HTR-8/SVneo (cell line): ENCODE measurements at regions not wholly inside any gene's neighbourhood (a gene's known extent, or its start where the extent isn't known, plus 50 kb on each side); places are given as distances from the start of the nearest gene placed in this dataset.
"Not testable (repeated sequence)": the region's sequence is repeated elsewhere in the genome, so short reads cannot be mapped to it uniquely, and the experiment has no call there.

Source experiments
- DNase-seq: peaks from one replicate; pipeline ENCODE4 v3.0.0; 2011; ENCODE audit warnings: low spot score, mixed read lengths; ENCODE audit not compliant: insufficient read length
- FAIRE-seq: peaks from 2 replicates; lab custom pipeline; 2011; peaks lifted over from hg19 to GRCh38; lab: Jason Lieb, UNC

DNA sequence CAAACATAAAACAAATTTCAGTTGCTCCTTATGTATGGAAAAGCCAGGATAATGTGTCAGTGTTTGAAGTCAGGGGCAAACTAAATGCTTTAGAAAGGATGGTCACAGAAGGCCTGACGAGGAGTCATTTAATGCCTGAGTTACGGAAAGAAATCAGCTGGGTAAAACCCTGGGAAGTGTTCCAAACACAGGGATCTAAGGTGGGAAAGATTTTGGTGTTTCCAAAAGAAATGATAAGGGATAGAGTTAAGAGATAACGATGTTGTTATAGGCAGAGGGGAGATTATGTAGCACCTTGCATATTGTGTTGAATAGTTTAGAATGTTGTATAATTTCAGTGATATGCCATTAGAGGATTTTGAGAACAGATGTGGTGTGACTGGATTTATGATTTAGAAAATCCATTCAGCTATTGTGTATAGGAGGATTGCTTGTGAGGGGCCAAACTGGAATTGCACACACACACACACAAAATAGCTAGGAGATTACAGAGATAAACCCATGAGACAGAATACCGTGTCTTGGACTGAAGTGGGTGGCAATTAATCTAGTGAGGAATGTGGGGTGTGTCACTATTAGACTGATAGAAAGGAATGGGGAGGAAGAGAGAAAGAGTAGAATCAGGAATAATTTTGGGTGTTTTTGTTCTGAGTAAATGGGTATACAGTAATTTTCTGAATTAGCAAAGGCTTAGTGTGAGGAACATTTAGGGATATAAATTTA lies 274.2 kb upstream of the DAB2 start:
- DNase-seq (no peak), FAIRE-seq (peak; percentile 55)

DNA sequence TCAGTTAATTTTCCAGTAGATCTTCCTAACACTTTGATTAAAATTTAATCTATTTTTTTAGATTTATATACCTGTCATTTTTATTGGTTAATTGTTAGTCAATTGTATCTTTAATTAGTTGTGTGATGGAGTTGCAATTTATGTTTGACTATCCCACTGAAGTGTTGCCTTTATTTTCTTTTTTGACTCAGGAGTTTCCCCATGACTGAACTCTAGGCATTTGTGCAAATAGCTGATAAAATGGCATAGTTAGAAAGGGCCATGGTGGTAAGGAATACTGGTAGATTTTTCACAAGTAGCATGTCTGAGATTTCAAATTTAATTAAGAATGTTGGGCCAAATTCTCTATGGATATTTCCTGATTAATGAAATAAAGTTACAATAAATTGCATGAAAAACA lies 273.1 kb upstream of the DAB2 start:
- FAIRE-seq (no peak), DNase-seq (no peak)

DNA sequence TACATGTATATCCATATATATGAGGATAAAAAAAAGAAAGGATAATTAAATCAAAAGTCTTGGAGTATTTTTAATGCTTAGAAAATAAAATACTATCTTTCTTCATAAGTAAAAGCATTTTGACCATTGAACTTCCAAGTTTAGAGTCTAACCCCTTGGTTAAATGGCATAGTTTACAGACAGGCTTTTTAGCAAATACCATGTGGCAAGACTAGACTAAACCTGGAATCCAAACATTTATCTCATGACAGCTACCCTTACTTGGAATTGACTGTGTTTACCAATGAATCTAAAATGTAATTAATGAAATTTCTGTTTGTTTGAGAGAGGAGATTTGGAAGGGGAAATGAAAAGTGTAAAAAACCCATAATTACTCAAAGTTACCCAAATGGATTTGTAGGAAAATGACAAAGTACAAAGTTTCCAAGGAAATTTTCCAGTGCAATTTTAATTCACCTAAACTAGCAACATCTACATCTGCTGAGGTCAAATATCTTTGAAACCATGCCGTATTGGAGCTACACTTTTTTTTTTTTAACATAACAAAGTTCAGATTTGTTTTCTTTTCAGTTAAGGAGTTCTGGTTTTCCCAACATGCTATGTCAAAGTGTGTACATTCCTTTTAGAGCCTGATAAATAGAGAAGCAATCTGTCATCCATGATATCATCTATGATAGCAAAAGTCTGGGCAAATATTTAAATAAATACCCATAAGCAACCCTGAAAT lies 272.1 kb upstream of the DAB2 start:
- FAIRE-seq = no peak
- DNase-seq = no peak

DNA sequence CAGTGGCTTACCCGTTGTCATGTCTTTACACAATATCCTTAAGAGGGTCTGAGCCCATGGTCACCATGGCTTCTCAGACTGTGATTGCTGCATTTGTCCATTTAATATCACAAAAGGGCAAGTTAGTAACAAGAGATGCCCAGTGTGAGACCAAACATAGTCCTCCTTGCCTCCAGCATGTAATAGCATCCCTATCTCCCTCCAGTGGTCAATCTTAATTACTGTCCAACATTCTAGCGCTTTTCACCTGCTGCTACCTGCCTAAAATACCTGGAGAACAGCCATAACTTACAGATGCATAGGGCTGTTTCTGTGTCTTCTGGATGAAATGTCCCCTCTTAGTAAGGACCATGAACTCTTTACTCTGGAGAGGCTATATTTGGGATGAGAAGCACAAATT lies 267.2 kb upstream of the DAB2 start:
- DNase-seq (no peak), FAIRE-seq (peak; percentile 68)

DNA sequence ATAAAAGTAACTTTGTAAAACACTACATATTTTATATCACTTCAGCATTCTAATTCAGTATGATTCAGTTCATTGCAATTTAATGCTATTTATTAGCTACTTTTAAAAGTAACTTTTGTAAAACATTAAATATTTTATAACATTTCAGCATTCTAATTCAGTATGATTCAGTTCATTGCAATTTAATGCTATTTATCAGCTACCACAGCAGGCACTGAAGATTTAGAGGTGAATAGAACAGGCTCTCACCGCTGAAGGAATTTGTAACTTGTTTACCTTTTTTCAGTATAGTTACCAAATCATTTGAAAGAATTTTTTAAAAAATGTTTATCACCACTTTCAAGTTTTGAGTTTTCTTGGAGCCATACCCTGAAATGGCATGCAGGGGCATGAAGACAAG lies 266.4 kb upstream of the DAB2 start:
- DNase-seq (no peak), FAIRE-seq (no peak)

DNA sequence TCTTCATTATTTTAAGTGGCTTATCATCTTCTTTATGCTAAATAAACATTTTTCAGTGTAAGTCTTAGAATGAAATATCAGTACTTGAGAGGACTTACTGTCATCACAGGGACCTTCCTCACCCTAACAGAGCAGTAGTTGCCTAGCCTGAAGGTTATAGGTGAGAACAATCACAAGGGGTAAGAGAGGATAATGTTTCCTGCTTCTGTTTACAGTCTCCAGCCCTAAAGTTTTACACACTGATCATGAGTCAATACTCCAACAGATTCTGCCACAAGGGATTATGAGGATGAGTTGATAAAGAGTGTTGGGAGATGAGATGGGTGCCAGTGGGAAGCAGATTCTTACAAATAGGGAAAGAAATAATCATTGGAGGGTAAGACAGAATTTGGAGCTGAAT lies 265.1 kb upstream of the DAB2 start:
- no peak for DNase-seq
- peak; percentile 23 for FAIRE-seq

DNA sequence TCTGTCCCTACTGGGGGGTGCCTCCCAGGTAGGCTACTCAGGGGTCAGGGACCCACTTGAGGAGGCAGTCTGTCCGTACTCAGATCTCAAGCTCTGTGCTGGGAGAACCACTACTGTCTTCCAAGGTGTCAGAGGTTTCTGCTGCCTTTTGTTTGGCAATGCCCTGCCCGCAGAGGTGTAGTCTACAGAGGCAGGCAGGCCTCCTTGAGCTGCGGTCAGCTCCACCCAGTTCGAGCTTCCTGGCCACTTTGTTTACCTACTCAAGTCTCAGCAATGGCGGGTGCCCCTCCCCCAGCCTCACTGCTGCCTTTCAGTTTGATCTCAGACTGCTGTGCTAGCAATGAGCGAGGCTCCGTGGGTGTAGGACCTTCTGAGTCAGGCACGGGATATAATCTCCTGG lies 263.1 kb upstream of the DAB2 start:
- not testable (repeated sequence) for FAIRE-seq, DNase-seq

DNA sequence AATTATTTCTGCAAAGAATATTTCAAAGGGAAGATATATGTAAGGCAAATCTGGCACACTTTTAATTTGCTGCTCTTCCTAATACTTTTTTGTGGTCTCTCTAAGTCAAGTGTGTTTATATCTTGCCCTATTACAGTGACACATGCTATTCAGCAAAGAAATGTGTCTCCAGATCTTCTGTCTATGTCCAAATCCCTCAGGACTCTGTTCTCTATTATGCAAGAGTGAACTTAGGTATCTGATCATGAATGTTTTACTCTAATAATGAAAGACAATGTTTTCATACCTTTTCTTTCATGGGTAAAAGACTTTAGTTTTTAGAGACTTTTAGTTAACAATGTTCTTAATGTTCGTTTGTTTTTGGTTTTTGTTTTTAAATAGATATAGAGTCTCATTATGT lies 255.4 kb upstream of the DAB2 start:
- no peak for DNase-seq
- no peak for FAIRE-seq

DNA sequence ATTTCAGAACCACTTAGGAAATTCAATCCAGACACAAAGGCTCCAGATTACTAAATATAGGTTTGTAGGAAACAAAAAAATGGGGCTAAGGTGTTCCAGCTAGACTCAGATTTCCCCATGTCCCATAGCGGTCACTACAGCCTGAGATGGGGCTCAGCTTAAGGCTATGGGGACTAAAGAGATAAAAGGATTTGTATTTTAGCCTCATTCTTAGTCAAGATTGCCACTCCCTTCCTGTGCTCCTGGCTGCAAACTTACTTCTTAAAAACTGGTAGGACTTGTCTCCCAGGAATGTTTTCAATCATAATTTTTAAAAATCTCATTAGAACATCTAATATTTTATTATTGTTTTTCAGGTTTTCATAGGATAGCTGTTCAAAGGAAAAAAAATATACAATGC lies 253.8 kb upstream of the DAB2 start:
- FAIRE-seq (no peak), DNase-seq (no peak)

DNA sequence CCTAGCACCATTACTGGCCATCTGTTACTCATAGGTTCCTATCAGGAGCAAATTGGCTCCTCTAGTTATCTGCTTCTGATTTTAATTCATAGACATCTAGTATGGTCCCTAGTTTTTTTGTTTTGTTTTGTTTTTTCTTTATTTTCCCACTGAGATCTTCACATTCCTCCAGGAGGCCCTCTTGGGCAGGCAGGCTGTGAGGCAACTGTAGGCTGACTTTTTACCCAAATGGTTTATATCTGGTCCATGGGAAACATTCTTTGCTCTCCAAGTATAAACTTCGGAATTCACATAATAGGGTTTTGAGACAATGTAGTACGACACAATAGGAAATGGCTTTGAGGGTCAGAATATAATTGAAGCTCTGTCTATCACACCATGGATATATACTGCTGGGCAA lies 250.9 kb upstream of the DAB2 start:
- no peak for FAIRE-seq
- no peak for DNase-seq

DNA sequence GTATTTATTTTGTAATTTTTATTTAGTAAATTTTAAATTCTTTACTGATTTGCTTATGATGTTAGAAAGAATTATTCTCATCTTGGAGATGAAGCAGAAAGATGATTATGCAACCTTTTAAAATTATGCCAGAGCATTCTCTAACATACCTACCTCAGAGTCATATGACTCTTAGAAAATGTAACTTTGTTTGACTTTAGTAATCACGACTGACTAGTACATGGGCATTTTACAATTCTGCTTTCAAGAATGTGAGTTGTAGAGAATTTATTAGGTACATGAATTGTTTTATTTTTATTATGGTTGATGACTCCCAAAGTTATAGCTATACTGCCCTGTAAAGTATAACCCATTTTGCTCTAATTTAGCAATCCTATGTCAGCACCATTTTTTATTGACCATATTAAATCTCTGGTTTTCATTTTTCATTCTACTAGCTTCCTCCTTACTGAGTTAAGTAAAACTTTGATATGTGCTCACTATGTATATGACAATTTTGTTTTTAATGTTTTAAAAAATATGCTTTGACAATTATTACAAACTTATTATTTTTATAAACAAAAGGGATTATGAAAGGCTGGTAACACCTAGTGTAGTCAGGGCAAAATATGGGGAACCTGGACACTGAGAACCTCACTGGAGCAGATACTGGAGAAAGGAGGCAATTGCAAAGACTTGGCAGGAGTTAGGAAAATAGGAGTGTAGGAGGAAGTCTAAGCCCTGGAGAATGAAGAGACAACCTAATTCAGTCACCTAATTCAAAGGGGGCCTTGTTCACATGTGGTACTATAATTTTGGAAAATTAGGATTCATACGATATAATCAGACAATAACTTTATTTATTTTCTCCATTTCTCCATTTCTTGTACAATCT lies 249.7 kb upstream of the DAB2 start:
- DNase-seq (no peak), FAIRE-seq (no peak)

DNA sequence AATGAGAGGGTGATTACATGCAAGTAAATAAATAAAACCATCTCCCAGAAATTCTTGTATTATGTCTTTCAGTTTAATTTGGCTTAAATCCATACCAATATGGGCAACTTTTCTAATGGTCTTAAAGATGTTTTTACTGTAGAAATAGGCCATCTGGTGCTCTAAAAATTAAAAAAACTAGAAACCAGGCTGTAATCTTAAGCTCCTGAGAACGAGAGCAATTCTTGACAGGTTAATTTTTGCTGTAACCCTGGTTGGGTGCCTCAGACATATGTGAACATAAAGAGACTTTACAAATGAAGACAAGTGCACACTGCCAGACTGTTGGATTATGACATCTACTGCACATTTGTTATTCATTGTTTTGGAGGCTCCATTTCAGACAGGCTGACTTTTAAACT lies 246.8 kb upstream of the DAB2 start:
- no peak for FAIRE-seq
- no peak for DNase-seq

DNA sequence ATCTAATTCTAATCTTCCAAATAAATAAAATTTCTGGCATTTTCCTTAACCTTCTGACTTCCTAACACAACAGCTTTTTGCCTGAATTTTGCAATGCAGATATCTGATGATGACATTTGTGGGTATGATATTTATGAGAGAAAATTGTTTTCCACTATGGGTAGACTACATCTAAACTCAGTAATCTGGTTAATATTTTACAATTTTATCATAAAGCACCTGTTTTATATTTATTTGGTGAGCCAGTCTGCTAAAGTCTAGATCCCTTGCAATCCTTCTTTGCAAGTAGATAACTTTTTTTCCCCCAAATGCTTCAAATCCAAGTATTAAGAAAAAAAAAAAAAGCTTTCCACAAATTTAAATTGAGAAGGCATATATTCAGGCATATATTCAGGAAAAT lies 246.2 kb upstream of the DAB2 start:
- FAIRE-seq = no peak
- no peak for DNase-seq

DNA sequence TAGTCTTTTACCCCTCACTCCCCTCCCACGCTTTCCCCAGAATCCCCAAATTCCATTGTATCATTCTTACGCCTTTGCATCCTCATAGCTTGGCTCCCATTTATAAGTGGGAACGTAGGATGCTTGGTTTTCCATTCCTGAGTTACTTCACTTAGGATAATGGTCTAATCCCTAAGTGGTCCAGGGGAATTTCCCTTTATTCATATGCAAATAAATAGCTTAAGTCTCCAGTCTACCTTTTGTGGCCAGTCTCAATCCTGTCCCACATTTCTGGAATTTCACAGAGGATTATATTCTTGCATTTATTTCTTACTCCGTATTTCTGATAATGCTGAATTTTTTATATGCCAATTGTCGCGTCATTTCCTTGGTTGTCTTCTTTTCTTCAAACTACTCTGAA lies 245.6 kb upstream of the DAB2 start:
- FAIRE-seq (no peak), DNase-seq (no peak)

DNA sequence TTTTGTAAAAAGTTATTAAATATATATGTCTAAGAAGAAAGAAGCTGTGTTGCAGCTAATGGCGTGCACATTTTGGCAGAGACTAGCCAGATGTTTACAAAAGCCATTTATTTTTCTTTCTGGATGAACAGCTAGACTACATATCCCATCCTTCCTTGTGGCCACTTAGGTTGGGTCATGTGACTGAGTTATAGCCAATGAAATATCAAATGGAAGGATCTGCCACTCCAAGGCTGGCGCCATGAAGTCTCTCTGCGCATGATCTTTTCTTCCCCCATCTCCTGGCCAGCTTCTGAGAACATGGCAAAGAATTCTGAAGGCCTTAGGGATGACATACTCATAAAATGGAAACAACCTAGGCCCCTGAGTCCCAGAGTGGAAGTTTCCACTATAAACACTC lies 244.2 kb upstream of the DAB2 start:
- DNase-seq = no peak
- no peak for FAIRE-seq

DNA sequence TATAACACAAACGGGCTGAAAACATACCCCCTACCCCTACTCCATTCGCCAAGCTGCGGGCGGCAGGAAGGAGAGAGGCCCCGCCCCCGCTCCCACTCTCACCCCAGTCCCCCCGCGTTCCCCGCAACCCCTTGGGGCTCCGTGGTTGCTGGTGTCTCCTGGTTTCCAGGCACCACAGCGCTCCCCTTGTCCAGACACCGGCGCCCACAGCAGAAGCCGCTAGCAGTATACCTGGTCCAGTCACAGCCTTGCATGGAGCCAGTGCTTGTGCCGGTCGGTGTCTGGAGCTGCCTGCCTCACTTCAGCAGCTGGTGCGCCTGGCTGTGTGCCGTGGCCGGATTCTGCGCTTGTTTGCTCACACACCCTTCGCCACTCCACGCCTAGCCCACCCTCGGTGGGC lies 240.5 kb upstream of the DAB2 start:
- DNase-seq = no peak
- no peak for FAIRE-seq

DNA sequence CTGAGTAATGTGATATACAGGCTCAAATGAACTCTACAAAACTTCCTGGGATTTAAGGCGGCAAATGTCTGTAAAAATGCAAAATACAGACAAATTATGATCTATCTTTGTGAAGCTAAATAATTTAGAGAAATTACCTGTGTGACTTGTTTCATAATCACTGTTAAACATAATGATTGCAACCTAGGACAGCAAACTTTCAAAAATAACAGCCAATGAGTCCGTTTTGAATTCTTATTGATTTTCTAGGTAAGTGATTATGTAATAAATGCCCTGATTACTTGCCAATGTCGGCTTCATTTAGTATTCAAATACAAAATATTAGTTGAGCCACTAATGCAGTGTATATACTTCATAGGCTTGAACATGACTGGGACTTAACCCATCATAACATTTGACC lies 238.2 kb upstream of the DAB2 start:
- DNase-seq (no peak), FAIRE-seq (no peak)

DNA sequence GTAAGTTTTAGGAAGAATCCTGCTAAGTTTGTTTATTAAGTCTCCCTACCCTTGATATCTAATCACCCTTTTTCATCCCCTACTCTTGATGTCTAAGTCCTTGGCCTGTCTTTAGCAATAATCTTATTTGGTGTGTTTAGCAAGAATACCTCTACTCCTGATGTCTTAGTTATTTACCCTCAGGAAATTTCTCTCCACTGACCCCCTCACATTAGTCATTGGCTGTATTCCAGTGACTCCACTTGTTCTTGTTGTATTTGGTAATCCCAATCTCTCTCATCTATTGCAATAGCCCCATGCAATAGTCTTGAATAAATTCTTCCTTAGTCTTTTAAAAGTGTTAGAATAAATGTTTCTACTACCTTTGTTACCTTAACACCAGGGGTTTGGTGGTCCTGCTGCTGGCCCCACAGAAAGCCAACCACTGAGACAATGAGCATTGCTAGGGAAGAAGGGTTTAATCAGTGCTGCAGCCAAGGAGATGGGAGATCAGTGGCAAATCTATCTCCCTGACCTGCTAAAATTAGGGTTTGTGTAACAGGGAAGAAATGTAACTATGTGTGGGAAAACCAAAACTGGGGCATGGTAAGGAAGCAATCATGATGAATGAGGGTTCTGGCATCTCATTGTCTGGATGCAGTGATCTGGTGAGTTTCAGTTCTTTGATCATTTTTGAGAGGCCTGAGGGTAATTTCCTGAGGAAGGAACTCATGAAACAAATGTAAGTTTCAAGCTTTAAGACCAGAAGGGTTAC lies 236.4 kb upstream of the DAB2 start:
- FAIRE-seq (peak; percentile 77), DNase-seq (no peak)

DNA sequence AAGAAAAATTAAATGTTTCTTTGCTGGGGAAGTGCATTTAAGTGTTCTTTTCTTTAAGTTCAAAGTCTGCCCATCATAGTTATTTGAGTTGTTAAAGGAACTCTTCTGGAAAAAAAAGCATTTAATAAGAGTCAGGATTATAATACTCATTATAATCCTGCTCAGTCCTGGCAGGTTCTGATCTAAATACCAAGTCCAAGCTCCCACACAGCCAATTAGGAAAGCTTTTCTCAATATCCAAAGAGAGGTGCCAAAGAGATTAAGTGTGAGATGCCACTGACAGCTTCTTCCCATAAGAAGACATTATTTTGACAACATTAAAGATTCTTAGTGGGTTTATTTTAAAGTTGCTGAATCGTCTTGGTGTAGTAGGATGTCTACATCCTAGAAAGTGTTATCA lies 235.2 kb upstream of the DAB2 start:
- FAIRE-seq (no peak), DNase-seq (no peak)

DNA sequence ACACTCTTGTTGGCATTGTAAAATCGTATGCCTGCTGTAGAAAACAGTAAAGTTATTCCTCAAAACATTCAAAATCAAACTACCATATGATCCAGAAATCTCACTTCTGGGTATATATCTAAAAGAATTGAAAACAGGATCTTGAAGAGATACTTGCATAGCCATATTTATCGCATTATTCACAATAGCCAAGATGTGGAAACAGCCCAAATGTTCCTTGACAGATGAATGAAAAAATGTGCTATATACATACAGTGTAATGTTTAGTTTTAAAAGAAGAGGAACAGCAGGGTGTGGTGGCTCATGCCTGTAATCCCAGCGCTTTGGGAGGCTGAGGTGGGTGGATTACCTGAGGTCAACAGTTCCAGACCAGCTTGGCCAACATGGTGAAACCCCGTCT lies 234.1 kb upstream of the DAB2 start:
- no peak for FAIRE-seq
- no peak for DNase-seq
